K562 (cell line): ENCODE measurements at regions not wholly inside any gene's neighbourhood (a gene's known extent, or its start where the extent isn't known, plus 50 kb on each side); places are given as distances from the start of the nearest gene placed in this dataset.

Experiments used
- ATAC-seq: fragments of 200-7000 bp; cut with Tn5 transposase; 3 replicates; pipeline ENCODE4 v1.9.1; 2020; ENCODE audit warnings: moderate library complexity
- BruUV-seq: library from RNA; stranded (reverse); fragments of 400-500 nt; replicated peaks from 2 replicates; lab custom pipeline; 2021; lab: Mats Ljungman, UMichigan
- CTCF ChIA-PET: fragments of 300-600 bp; formaldehyde crosslinking; extraction: SDS; loops from one replicate; lab custom pipeline; 2021; ENCODE audit warnings: low intra/inter-chr PET ratio; lab: Yijun Ruan, JAX
- POLR2A ChIA-PET: fragments of 300-600, 350-650 bp; sonication (Branson Sonifier 250); formaldehyde crosslinking; extraction: SDS; loops from one replicate; lab custom pipeline; 2021; ENCODE audit warnings: antibody characterized with exemption, inconsistent platforms; lab: Yijun Ruan, JAX
- DNase-seq, 4 experiments: peaks; one replicate each; pipeline versions ENCODE4 v3.0.0 to v3.0.0-alpha.2; 2011 to 2018; ENCODE audit warnings: low spot score in 3 of 4, mixed read lengths in 3 of 4; ENCODE audit errors: extremely low read depth in 1 of 4
- FAIRE-seq: peaks from 2 replicates; lab custom pipeline; 2011; peaks lifted over from hg19 to GRCh38; lab: Jason Lieb, UNC
- H2AFZ ChIP-seq: 2 replicates; pipeline ENCODE4 v1.6.0; 2011; ENCODE audit warnings: low read depth, low read length, control low read depth, inconsistent platforms
- H3K27ac ChIP-seq: fragments of 200-600 bp; 3 replicates; pipeline ENCODE4 v1.8.0; 2011; ENCODE audit warnings: low read depth, mild to moderate bottlenecking, control low read depth, inconsistent platforms, low read length, moderate library complexity, mixed read lengths; ENCODE audit errors: extremely low read depth
- H3K27me3 ChIP-seq, 2 experiments: fragments of 300-600 bp in 1 of 2; 2 replicates in 1 of 2; 3 replicates in 1 of 2; pipeline versions ENCODE4 v1.6.0 to v1.8.0; 2011; ENCODE audit warnings: inconsistent platforms in 2 of 2, low read length in 2 of 2, mild to moderate bottlenecking in 1 of 2, mixed read lengths in 1 of 2, moderate library complexity in 1 of 2; ENCODE audit not compliant: control insufficient read depth in 2 of 2, insufficient read depth in 2 of 2
- H3K36me3 ChIP-seq: fragments of 300-600 bp; 3 replicates; pipeline ENCODE4 v1.8.0; 2011; ENCODE audit warnings: mild to moderate bottlenecking, low read length, inconsistent platforms; ENCODE audit not compliant: control insufficient read depth, insufficient read depth
- H3K4me1 ChIP-seq, 2 experiments: fragments of 200-600 bp in 1 of 2; replicated peaks in 1 of 2; 2 replicates in 1 of 2; 3 replicates in 1 of 2; pipeline versions ENCODE4 v1.5.1 to v1.8.0; 2011; ENCODE audit warnings: inconsistent platforms in 2 of 2, low read length in 2 of 2, mild to moderate bottlenecking in 1 of 2, mixed read lengths in 1 of 2, moderate library complexity in 1 of 2; ENCODE audit not compliant: control insufficient read depth in 2 of 2, insufficient read depth in 2 of 2
- H3K4me2 ChIP-seq: 2 replicates; pipeline ENCODE4 v1.6.1; 2011; ENCODE audit warnings: low read length, control low read depth, inconsistent platforms, mixed read lengths; ENCODE audit not compliant: insufficient read depth
- H3K4me3 ChIP-seq: fragments of 200-600 bp; sonication (generic), shearing (Covaris generic); 2 replicates; pipeline ENCODE4 v1.5.1; 2016; ENCODE audit warnings: control low read depth, inconsistent platforms
- H3K79me2 ChIP-seq: fragments of 200-600 bp; 3 replicates; pipeline ENCODE4 v1.8.0; 2011; ENCODE audit warnings: low read length, inconsistent platforms; ENCODE audit not compliant: control insufficient read depth, insufficient read depth
- H3K9ac ChIP-seq, 2 experiments: 2 replicates each; pipeline versions ENCODE4 v1.6.0 to v1.6.1; 2011; ENCODE audit warnings: low read depth in 2 of 2, low read length in 2 of 2, control low read depth in 1 of 2, inconsistent platforms in 1 of 2, mild to moderate bottlenecking in 1 of 2, mixed read lengths in 1 of 2; ENCODE audit not compliant: insufficient read depth in 1 of 2
- H3K9me1 ChIP-seq: one replicate; pipeline ENCODE4 v1.6.0; 2011; ENCODE audit warnings: inconsistent platforms, mild to moderate bottlenecking, low read length, moderate library complexity; ENCODE audit not compliant: control insufficient read depth, insufficient read depth
- H3K9me3 ChIP-seq: replicated peaks from 2 replicates; pipeline ENCODE4 v1.5.1; 2011; ENCODE audit warnings: low read depth, low read length, inconsistent platforms; ENCODE audit not compliant: control insufficient read depth, insufficient read depth
- H4K20me1 ChIP-seq: replicated peaks from 2 replicates; pipeline ENCODE4 v1.6.1; 2011; ENCODE audit warnings: low read length, inconsistent platforms, mixed read lengths; ENCODE audit not compliant: control insufficient read depth, insufficient read depth
- FOXJ3 ChIP-seq: sonication (generic); formaldehyde crosslinking; IDR thresholded peaks from 2 replicates; pipeline ENCODE4 v1.4.0; 2020; ENCODE audit warnings: mild to moderate bottlenecking, missing genetic modification reagents
- GTF2A2 ChIP-seq: IDR thresholded peaks from 2 replicates; pipeline ENCODE4 v1.6.1; 2016; ENCODE audit warnings: mild to moderate bottlenecking, missing genetic modification characterization, missing compliant biosample characterization
- KLF10 ChIP-seq: fragments of 250-450 bp; sonication (Bioruptor Pico); IDR thresholded peaks from 2 replicates; pipeline ENCODE4 v1.6.1; 2021; ENCODE audit warnings: matching md5 sums
- MAFK ChIP-seq: IDR thresholded peaks from 2 replicates; pipeline ENCODE4 v1.6.1; 2011; ENCODE audit warnings: low read length, improper control_type of control experiment
- MCM2 ChIP-seq: fragments of 450-650 bp; IDR thresholded peaks from 2 replicates; pipeline ENCODE4 v1.6.1; 2017; ENCODE audit warnings: low read depth, mild to moderate bottlenecking
- MLLT1 ChIP-seq, 2 experiments: fragments of 450-650 bp; IDR thresholded peaks; 2 replicates each; pipeline ENCODE4 v1.6.1; 2016
- NR2F6 ChIP-seq: fragments of 450-650 bp; formaldehyde crosslinking; IDR thresholded peaks from 2 replicates; pipeline ENCODE4 v1.4.0; 2020; ENCODE audit warnings: mild to moderate bottlenecking
- NUFIP1 ChIP-seq: fragments of 450-650 bp; IDR thresholded peaks from 2 replicates; pipeline ENCODE4 v1.6.1; 2018; ENCODE audit not compliant: partially characterized antibody
- PRPF4 ChIP-seq: fragments of 200-400 bp; formaldehyde crosslinking; IDR thresholded peaks from one replicate; pipeline ENCODE4 v1.6.1; 2017; ENCODE audit warnings: low read length, low read depth, mild to moderate bottlenecking; ENCODE audit not compliant: insufficient read depth, poor library complexity, severe bottlenecking
- UBTF ChIP-seq, 2 experiments: IDR thresholded peaks; 2 replicates each; pipeline ENCODE4 v1.6.1; 2012; ENCODE audit warnings: improper control_type of control experiment in 2 of 2, low read depth in 2 of 2, low read length in 2 of 2, borderline replicate concordance in 1 of 2
- ZNF695 ChIP-seq: fragments of 450-650 bp; formaldehyde crosslinking; IDR thresholded peaks from 2 replicates; pipeline ENCODE4 v1.4.0; 2020; ENCODE audit warnings: mild to moderate bottlenecking, moderate library complexity
- ZSCAN32 ChIP-seq: fragments of 450-650 bp; formaldehyde crosslinking; IDR thresholded peaks from 2 replicates; pipeline ENCODE4 v1.4.0; 2020; ENCODE audit warnings: mild to moderate bottlenecking, moderate library complexity
- WGBS: fragments of 100-300 bp; shearing (Covaris generic); methylation state at CpG from one replicate; pipeline ENCODE4 v1.1.6; 2016; ENCODE audit warnings: low coverage, mixed read lengths; ENCODE audit not compliant: insufficient coverage; ENCODE audit errors: missing lambda C conversion rate; 5-methylcytosine and 5-hydroxymethylcytosine counted together
- in situ Hi-C: fragments of 300-500 bp; cut with MboI; formaldehyde crosslinking; loops from 4 replicates; pipeline ENCODE4 v1.15.0; 2018; ENCODE audit warnings: inconsistent platforms, mixed read lengths
- intact Hi-C: fragments of 100-400 bp; cut with micrococcal nuclease; formaldehyde crosslinking; loops from 2 replicates; pipeline ENCODE4 v1.14.2; 2022
- TF ChIP-seq, protein P1 (sequence below), 2 experiments: fragments of 450-650 bp; IDR thresholded peaks; 2 replicates each; pipeline ENCODE4 v1.6.1; 2018; ENCODE audit warnings: mild to moderate bottlenecking in 2 of 2, low read depth in 1 of 2; ENCODE audit not compliant: partially characterized antibody in 2 of 2
- TF ChIP-seq, protein P2 (sequence below): fragments of 250-450 bp; sonication (Bioruptor Pico); IDR thresholded peaks from 2 replicates; pipeline ENCODE4 v1.4.0; 2020; ENCODE audit warnings: mild to moderate bottlenecking

DNA sequence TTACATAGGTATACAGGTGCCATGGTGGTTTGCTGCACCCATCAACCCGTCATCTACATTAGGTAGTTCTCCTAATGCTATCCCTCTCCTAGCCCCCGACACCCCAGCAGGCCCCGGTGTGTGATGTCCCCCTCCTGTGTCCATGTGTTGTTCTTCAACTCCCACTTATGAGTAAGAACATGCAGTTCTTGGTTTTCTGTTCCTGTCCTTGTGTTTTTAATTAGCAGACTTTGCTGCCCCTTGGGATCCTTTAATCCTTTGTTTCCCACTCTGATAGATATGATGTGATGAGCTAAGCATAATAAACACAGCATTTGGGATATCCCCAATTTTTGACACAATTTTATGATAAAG is 71.1 kb upstream of the PALS2 start:
- in situ Hi-C loops (no loop called here), intact Hi-C loops (no loop called here)
- no peak overlapping the region for H3K27ac ChIP-seq
- ChIA-PET CTCF (no interaction called here), POLR2A (no interaction called here)
- no peak overlapping the region for H3K9ac ChIP-seq
- FAIRE-seq (no peak), DNase-seq (no peak), ATAC-seq (no peak)
- H3K9me3 ChIP-seq = no peaks in the 10 kb centered on the region
- no peaks in the 10 kb centered on the region for H3K36me3 ChIP-seq
- H2AFZ ChIP-seq = no peak overlapping the region
- H3K4me2 ChIP-seq = no peak overlapping the region
- H4K20me1 ChIP-seq = no peaks in the 10 kb centered on the region
- WGBS = 0% methylated on average over 3 of the region's 3 CpGs
- H3K9me1 ChIP-seq = no peaks in the 10 kb centered on the region
- no TSS peak for BruUV-seq
- peaks cover 8 to 26% of the 10 kb centered on the region in 2 experiments; a peak in 4 of 5 replicates for H3K27me3 ChIP-seq
- H3K4me3 ChIP-seq = no peak overlapping the region
- H3K79me2 ChIP-seq = no peaks in the 10 kb centered on the region
- no peaks in the 10 kb centered on the region for H3K4me1 ChIP-seq
- TF ChIP-seq NR2F6 (CRISPR knock-in tag) (no peak), ZNF695 (CRISPR knock-in tag) (no peak), UBTF (IDR thresholded peaks at IDR 0.05; ENCODE audit: borderline replicate concordance in 1 of 2, low read depth in 2 of 2, low read length in 2 of 2) (no peak), KLF10 (CRISPR knock-in tag) (no peak), ZSCAN32 (CRISPR knock-in tag) (no peak), FOXJ3 (CRISPR knock-in tag) (no peak), GTF2A2 (tag) (no peak), MLLT1 (IDR thresholded peaks at IDR 0.05) (no peak), NUFIP1 (no peak), PRPF4 (no peak), MCM2 (no peak), MAFK (no peak)
- TF ChIP-seq, protein P1, sequence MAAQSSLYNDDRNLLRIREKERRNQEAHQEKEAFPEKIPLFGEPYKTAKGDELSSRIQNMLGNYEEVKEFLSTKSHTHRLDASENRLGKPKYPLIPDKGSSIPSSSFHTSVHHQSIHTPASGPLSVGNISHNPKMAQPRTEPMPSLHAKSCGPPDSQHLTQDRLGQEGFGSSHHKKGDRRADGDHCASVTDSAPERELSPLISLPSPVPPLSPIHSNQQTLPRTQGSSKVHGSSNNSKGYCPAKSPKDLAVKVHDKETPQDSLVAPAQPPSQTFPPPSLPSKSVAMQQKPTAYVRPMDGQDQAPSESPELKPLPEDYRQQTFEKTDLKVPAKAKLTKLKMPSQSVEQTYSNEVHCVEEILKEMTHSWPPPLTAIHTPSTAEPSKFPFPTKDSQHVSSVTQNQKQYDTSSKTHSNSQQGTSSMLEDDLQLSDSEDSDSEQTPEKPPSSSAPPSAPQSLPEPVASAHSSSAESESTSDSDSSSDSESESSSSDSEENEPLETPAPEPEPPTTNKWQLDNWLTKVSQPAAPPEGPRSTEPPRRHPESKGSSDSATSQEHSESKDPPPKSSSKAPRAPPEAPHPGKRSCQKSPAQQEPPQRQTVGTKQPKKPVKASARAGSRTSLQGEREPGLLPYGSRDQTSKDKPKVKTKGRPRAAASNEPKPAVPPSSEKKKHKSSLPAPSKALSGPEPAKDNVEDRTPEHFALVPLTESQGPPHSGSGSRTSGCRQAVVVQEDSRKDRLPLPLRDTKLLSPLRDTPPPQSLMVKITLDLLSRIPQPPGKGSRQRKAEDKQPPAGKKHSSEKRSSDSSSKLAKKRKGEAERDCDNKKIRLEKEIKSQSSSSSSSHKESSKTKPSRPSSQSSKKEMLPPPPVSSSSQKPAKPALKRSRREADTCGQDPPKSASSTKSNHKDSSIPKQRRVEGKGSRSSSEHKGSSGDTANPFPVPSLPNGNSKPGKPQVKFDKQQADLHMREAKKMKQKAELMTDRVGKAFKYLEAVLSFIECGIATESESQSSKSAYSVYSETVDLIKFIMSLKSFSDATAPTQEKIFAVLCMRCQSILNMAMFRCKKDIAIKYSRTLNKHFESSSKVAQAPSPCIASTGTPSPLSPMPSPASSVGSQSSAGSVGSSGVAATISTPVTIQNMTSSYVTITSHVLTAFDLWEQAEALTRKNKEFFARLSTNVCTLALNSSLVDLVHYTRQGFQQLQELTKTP (IDR thresholded peaks at IDR 0.05; ENCODE audit: low read depth in 1 of 2, partially characterized antibody in 2 of 2) = no peak
- TF ChIP-seq, protein P2, sequence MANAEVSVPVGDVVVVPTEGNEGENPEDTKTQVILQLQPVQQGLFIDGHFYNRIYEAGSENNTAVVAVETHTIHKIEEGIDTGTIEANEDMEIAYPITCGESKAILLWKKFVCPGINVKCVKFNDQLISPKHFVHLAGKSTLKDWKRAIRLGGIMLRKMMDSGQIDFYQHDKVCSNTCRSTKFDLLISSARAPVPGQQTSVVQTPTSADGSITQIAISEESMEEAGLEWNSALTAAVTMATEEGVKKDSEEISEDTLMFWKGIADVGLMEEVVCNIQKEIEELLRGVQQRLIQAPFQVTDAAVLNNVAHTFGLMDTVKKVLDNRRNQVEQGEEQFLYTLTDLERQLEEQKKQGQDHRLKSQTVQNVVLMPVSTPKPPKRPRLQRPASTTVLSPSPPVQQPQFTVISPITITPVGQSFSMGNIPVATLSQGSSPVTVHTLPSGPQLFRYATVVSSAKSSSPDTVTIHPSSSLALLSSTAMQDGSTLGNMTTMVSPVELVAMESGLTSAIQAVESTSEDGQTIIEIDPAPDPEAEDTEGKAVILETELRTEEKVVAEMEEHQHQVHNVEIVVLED (CRISPR knock-in tag) = no peak
